HG03103 (cell line): ENCODE measurements at regions not wholly inside any gene's neighbourhood (a gene's known extent, or its start where the extent isn't known, plus 50 kb on each side); places are given as distances from the start of the nearest gene placed in this dataset.

Experiments
- ATAC-seq: cut with Tn5 transposase; IDR thresholded peaks from one replicate; pipeline ENCODE4 v1.9.1; 2021; ENCODE audit warnings: low read depth; ENCODE audit not compliant: unreplicated experiment

DNA sequence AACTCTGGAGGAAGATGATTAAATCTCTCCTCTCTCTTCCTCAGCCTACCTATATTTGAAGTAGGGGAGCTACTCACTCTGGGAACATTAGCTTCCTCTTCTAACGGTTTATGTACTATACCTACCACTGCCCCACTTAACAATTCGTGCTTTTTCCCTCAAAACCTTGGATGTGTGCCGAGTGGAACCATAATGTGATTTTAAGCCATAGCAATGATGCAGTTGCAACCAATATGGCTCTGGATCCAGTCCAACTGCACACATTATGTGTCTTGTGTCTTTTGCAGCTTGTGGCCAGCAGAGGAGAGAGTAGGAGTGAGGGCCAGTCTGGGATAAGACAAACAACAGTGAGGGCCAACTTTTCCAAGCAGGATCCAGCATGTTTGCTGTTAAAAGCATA, 170.7 kb downstream of the GATA3 start:
- no peak for ATAC-seq

DNA sequence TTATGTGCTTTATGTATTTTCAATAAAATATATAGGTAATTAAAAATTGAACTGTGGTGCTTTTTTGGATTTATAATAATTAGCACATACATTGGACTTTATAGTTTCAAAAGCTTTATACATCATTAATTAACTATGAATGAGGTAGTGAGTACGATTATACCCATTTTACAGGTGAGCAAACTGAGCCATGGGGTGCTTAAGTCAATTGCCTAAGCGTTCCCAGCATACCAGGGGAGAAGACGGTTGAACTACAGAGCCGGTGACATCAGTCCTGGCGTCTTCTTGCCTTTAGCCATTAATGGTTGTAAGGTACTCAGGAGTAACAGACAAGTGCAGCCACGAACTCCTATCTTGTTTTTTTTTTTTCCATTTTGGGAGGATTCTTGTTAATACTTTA, 172.8 kb downstream of the GATA3 start:
- ATAC-seq: no peak

DNA sequence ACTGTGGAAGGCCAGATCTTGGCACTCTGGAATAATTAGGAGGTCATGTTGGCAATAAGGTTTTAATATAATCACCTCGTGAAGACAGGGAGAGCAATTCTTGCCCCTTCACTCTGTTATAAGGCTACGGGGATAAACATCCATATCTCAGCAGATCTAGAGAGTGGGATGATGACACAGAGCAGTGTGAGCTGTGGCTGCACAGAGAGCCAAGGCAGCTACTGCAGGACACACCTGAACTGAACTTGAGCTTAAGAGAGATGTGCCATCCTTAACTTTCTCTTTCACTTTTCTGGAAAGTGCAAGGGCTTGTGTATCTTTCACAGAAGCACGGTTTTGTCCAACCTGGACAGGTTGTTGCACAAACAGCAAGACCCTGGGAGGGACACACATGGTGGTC, 174.7 kb downstream of the GATA3 start:
- ATAC-seq: no peak

DNA sequence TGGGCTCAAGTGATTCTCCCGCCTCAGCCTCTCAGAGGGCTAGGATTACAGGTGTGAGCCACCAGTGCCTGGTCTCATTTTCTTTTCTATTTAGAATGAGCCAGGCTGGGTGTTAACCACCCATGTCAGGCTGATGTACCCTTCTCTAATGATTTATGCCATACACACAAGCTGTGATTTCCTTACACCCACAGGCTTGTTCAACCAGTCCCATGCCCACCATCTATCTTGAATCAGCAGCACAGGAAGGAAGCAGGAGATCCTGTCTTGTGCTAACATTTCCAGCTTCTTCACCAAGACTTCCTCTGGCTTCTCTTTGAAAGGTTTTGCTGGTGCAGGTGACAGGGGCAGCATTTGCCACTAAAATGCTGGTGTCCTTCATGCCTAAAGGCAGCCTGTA, 176.4 kb downstream of the GATA3 start:
- ATAC-seq: no peak

DNA sequence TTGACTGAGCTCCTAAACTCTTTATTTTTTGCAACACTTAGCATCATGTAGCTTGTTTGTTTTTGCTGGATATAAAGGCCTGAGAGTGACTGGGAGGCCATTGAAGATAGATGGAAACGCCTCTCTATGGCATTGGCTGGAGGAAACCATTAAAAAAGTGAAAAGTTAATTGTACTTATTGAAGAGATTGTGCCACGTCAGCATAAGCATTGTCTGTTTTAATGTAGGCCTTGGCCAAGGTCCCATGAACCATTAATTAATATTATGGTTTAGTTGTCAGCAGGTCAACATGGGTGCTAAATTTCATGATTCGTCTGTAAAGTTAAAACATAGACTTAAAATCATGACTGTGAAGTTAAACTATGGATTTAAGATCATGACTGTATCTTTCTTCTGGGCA, 178.6 kb downstream of the GATA3 start:
- no peak for ATAC-seq

DNA sequence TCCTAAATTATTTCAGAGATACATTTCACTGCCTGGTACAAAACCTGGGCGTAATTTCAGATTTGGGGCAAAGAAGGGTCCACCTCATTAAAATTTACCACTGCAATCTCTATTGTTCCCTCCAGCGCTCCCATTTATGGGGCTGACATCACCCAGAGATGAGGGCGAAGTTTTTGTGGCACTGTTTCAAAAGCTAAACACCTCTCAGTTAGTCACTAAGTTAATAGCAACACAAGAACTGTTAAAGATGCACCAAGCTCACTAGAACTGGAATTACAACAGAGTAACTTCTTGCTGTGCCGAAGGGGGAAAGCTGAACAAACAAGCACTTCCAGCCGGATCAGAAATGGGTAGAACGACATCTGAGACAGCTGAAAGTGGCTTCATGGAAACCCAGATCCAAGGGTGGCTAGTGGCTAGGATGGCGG, 179.4 kb downstream of the GATA3 start:
- no peak for ATAC-seq

DNA sequence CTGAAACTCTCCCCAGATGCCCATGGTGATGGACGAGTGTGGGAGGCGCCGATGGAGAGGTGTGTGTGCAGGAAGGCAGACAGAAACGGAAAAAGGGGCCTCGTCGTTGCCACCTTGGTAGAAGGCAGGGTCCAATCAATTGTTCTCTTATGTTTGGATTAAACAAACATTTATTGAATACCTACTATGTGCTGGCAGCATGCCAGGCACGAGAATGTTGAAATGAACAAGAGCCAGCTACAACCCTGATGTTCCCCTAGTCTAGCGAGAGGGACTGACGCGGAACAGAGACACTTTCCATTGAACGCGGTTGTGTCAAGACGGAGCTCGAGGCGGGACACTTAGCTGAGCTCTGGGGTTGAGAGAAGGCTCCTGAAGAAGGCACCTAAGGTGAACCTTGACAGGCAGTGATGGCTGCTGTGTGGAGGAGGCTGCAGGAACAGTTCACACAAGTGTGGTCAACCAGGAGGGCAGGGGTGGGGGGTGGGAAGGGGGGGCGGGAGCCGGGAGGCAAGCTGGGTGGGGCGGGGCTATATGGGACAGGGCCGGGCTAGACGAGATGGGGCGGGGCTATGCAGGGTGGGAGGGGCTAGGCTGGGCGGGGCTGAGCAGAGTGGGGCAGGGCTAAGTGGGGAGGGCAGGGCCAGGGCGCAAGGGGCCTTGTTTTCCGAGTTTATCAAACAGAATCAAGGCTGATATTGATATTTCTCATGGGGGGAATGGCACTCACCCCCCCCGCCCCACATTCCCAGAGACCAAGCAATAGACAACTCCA, 181.0 kb downstream of the GATA3 start:
- no peak for ATAC-seq

DNA sequence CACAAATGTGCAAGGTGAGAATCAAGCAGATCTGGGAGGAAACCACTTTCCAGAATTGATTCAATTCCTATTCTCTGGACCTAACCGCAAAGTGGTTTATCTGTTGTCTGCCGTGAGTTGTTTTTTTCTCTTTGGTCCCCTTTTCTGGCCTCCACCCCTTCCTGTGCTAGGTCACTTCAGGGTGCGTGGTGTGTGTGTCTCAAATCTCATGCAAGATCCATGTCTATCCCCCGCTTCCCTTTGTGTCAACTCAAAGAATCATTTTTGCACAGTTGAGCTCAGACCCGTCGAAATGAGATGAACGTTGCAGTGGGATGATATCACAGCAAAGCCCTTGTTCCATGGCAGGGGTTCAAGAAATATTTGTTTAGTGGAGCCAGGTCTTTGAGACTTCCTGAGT, 184.5 kb downstream of the GATA3 start:
- no peak for ATAC-seq

DNA sequence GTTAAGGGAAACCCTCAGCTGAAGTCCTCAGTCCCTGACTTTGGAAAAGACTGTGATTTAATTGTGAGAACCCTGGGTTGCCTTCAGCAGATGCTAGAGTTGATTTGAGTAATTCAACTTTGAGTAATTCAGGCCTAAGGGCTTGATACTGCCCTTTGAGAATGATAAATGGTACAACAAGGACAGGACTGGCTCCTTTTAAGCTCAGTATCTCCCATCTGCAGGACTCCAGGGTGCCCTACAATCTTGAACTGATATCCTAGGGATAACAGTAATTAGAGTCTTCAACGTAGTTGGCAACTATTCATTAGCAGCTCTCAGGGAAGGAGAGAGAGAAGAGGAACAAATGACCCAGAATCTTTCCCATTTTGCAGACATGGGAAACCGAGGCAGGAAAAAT, 186.4 kb downstream of the GATA3 start:
- no peak for ATAC-seq

DNA sequence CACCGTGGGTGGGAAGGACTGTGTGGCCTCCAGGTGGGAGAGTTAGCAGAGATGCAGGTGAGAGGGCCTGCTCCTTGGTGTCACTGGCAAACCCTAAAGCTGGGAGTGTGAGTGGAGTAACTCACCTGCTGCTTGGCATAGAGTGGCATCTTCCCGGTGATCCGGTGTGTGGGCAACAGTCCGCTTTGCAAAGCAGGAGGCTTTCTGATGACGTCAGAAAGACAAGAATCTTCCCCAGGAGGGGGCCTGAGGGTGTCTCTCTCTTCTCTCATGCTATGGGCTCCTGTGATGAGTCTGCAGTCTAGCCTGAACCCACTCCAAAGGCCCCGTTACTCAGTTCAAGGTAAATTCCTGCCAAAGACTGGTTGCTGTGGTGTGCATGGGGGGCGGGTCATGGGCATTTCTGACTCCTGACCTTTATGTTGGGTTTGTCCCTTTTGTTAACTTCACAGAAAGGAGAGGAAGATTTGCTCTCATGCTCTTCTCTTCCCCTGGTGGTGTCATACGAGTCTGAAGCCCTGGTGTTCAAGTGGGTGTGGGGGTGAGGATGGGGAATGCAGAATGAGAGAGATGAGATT, 187.9 kb downstream of the GATA3 start:
- ATAC-seq: no peak

DNA sequence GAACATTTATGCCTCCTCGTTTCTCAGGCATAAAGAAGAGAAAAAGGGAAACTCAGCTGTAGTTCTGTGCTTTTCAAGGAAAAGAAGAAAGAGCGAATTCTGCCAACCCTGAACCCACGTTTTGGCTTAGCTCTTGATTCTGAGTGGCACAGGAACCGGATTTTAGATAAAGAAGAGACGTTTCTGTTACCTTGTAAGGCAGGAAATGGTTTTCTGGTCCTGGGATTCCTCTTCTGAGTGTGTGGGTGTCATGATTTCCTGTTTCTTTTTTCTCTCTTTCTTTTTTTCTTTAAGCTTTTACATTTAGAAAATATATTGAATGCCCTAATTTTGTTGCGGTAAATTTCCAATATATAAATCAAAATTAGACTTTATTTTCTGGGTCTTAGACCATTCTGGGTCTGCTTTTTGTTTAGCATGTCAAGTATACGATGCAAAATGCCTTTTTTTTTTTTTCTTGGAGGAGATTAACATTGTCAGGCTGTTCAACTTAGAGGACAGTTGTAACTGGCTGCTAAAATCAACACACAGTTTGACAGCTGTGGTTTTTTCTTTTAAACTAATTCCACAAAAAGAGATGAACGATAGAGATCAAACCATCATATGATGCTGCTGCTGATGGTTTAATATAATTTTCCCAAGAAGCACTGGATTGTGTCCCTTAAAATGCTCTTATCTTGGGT, 190.8 kb downstream of the GATA3 start:
- ATAC-seq: no peak

DNA sequence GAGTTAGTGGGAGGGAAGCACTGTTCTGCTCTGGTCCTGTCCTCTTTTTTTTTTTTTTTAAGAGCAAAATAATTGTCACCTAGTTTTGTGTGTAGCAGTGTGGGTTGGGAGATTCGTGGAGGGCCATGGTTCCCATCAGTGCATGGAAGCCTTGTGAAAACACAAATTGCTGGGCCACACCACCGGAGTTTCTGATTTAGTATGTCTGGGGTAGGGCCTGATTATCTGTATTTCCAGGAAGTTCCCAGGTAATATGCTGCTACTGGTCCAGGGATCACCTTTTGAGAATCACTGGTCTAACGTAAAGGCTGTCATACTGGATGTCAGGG, 191.3 kb downstream of the GATA3 start:
- no peak for ATAC-seq

DNA sequence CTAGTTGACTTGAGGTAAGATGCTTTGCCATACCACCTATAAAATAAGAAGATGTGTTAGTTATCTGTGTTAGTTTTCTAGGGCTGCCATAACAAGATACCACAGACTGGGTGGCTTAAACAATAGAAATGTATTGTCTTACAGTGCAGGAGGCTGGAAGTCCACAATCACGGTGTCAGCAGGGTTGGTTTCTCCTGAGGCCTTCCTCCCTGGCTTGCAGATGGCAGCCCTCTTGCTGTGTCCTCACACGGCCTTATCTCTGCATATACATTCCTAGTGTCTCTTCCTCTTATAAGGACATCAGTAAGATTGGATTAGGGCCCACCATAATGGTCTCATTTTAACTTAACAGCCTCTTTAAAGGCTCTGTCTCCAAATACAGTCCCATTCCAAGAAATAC, 192.1 kb downstream of the GATA3 start:
- no peak for ATAC-seq

DNA sequence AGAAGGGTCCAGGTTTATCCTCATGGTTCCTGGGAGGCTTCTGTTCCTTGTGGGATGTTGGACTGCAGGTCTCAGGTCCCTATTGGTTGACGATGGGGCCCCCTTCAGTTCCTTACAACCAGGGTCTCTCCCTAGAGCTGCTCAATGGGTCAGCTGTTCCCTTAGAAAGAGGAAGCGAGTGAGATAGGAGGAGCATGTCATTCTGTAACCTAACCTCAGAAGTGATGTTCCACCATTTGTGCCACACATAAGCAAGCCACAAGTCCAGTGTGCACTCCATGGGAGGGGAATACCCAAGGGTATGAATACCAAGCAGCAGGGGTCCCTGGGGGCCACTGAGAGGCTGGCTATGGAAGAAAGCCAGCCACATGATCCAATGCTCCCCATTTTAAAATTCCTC, 192.7 kb downstream of the GATA3 start:
- no peak for ATAC-seq

DNA sequence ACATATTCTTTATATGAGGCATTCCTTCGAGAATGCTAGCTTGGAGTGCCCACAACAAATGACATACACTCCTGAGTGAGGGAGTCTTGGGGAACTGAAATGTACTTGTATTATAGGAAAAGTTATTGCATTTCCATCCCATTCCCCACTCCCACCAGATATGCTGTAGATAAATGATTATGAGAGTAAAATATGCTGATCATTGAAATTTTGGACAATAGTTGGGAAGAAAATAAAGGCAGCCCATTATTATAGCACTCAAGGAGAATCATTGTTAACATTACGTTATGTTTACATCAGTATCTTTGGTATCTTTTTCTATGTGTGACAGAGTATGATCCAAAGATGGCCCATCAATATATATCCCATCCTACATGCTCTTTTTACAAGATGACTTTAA, 194.4 kb downstream of the GATA3 start:
- no peak for ATAC-seq

DNA sequence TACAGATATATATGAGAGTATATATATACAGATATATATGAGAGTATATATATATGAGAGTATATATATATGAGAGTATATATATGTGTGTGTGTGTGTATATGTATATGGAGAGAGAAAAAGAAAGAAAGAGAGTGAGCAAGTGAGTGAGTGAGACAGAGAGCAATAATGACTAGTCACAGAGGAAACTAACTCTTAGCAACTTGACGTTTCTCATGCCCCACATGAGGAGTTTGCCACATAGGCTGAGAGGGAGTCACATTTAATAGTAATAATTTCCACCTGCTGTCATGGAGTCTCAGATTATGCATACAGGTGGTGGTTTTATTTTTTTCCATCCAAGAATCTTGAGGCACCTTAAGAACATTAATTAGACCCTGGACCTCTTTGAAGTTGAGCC, 199.9 kb downstream of the GATA3 start:
- ATAC-seq: no peak

DNA sequence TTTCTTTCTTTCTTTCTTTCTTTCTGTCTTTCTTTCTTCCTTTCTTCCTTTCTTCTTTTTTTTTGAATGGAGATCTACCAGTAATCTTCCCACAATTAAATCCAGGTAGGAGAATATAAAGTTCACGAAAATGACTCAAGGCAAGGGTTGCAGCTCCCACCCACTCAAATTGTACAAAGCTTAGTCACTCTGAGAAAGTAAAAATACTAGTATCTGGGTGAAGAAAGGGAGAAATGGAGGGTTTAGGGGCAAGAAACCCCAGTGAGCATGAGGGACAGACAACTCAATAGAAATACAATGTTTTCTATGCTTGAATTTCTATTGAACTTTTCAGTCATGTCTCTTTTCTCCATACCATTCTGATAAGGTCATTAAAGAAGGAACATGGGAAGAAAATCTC, 200.8 kb downstream of the GATA3 start:
- ATAC-seq: no peak

DNA sequence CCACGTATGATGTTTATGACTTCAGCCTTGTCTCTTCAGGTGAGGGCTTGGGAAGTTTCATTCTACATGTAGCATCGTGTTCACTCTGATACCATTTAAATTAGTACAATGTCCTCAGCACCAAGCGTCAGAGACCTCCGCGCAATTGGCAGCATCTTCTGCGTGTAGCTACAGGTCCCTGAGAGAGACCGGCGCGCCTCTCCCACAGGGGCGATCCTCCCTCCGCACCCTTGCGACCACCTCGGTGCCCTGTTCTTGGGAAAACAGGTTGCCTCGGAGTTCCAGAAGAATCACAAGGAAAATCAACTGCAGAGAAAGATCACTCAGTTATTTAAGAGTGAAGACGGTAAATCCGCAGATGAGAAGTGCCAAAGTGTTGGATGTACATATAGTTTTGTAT, 206.2 kb downstream of the GATA3 start:
- no peak for ATAC-seq

DNA sequence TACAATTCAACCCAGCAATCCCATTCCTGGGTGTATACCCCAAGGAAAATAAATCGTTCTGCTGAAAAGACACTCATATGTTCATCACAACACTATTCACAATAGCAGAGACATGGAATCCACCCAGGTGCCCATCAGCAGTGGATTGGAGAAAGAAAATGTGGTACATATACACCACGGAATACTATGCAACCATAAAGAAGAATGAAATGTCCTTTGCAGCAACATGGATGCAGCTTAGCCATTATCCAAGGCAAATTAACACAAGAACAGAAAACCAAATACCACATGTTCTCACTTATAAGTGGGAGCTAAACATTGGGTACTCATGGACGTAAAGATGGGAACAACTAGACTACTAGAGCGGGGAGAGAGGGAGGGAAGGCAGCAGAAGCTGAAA, 207.8 kb downstream of the GATA3 start:
- ATAC-seq: no peak

DNA sequence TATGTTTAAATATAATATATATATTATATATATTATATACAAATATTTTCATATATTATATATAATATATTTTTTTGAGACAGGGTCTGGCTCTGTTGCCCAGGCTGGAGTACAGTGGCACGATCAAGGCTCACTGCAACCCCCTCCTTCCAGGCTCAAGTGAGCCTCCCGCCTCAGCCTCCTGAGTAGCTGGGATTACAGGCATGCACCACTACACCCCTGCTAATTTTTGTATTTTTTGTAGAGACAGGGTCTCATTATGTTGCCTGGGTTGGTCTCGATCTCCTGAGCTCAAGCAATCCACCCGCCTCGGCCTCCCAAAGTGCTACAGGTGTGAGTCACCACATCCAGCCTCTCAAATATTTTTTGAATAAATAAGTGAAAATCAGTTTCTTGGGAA, 215.5 kb downstream of the GATA3 start:
- ATAC-seq: no peak

DNA sequence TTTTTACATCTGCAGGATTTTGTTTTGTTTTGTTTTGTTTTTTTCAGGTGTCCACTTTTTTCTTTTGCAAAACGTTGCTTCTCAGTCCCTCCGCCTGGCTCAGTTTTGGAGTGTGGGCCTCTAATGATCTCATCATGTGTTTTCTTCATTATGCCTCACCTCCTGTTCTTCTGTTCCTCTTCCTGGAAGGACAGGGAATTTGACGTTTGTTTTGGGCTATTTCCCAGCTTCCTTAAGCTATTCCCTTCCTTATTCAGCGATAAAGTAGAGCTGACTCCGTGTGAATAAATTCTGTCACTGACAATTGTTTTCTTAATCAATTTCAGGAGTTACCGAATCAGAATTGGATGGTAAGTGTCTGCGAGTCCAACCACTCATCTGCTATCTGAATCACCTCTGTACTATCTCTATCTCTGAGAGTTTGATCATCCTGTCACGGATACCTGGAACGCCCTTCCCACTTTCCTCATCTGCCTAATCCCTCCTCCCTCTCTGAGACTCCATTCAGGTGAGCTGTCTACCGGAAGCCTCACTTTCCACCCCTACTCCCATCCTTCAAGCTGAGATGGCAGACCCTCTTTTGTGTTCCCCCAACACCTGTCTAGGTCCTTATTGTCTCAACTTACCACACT, 218.4 kb downstream of the GATA3 start:
- ATAC-seq: no peak

DNA sequence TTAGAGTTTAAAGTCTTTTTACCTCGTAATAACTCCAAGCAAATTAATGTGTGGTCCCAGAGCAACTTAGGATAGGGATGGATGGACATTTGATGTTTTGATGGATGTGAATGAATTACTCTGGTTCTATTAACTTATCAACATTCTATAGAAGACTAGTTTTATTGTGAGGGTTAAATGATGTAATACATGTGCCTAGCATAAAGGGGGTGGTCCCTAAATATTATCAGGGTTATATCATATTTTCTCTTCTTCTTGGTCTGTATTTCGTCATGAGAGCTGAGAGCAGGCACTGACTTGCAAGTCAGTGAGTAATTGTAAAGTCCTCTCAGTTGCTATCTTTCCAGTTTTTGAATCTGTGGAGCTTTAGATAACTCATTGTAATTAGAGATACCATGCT, 219.3 kb downstream of the GATA3 start:
- ATAC-seq: no peak
